ENCODE measurements at regions not wholly inside any gene's neighbourhood (a gene's known extent, or its start where the extent isn't known, plus 50 kb on each side); places are given as distances from the start of the nearest gene placed in this dataset.

DNA sequence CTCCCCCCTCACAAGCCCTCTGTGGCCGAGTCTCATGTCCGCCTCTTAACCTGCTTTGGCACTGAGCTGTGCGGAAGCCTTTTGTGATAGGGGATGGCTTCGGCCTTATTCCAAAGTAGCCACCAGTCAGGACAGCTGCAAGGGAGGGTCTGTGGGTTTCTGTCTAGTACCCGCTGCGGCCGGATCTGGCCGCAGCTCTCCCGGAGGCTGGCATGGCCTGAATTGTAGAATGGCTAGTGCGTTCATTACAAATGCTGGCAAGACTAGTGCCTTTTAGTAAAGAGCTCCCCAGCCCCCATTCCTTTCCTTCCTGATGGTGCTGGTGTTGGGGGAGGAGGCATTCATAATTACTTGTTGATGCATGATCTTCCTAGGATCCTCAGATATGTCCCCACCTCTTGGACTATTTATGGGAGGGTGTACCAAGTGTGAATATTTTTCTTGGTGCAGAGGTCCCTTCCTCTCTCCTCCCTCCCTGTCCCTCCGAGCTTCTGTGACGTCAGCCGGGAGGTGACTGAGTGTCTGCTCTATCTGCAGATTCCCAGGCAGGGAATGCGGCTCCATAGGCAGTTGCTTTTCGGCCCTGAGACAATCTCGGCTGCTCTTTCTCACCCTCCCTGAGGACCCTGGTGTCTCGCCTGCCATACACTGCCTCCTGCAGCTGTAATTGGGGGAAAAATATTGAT lies 108.7 kb upstream of the E2F8 start:
- TF ChIP-seq, protein P1, sequence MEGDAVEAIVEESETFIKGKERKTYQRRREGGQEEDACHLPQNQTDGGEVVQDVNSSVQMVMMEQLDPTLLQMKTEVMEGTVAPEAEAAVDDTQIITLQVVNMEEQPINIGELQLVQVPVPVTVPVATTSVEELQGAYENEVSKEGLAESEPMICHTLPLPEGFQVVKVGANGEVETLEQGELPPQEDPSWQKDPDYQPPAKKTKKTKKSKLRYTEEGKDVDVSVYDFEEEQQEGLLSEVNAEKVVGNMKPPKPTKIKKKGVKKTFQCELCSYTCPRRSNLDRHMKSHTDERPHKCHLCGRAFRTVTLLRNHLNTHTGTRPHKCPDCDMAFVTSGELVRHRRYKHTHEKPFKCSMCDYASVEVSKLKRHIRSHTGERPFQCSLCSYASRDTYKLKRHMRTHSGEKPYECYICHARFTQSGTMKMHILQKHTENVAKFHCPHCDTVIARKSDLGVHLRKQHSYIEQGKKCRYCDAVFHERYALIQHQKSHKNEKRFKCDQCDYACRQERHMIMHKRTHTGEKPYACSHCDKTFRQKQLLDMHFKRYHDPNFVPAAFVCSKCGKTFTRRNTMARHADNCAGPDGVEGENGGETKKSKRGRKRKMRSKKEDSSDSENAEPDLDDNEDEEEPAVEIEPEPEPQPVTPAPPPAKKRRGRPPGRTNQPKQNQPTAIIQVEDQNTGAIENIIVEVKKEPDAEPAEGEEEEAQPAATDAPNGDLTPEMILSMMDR (IDR thresholded peaks at IDR 0.05; ENCODE audit: low read depth, low read length, missing control alignments) = no peak

DNA sequence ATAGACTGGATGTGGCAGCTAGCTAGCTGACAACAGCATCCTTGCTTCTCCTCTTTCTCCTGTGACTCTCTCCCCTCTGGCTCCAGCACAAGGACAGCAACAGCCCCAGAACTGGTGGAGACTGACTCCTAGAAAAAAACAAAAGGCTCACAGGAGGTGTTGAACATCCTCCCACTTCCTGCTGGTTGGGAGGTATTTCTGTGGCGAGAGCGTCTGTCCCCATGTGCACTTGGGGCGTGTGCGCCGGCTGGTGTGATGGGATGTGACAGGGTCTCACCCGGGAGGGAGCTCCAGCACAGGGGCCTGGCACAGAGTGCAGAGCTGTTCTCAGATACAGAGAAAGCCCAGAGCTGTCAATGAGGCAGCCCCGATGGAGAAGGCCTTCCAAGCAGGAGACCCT lies 107.2 kb upstream of the E2F8 start:
- no peak overlapping the region for H3K27ac ChIP-seq
- H3K36me3 ChIP-seq (replicated peaks) = no peaks in the 10 kb centered on the region
- H3K27me3 ChIP-seq (replicated peaks) = peaks cover 58% of the 10 kb centered on the region
- no peak for DNase-seq
- no peak overlapping the region for H3K4me3 ChIP-seq (ENCODE audit: low read depth, low read length)
- TF ChIP-seq, protein P1 (IDR thresholded peaks at IDR 0.05; ENCODE audit: low read depth, low read length, missing control alignments) = no peak
- in situ Hi-C loops (cut with HindIII; ENCODE audit: low pct_ligation_motif_present, low sequenced_read_pairs) = no loop called here

More for the DNA sequence above, 108.7 kb upstream of the E2F8 start:
- Histone ChIP-seq H3K36me3 (replicated peaks) (no peaks in the 10 kb centered on the region), H3K27me3 (replicated peaks) (peaks cover 43% of the 10 kb centered on the region), H3K4me3 (ENCODE audit: low read depth, low read length) (no peak overlapping the region), H3K27ac (no peak overlapping the region)
- in situ Hi-C loops (cut with HindIII; ENCODE audit: low pct_ligation_motif_present, low sequenced_read_pairs) = no loop called here
- DNase-seq = no peak

DNA sequence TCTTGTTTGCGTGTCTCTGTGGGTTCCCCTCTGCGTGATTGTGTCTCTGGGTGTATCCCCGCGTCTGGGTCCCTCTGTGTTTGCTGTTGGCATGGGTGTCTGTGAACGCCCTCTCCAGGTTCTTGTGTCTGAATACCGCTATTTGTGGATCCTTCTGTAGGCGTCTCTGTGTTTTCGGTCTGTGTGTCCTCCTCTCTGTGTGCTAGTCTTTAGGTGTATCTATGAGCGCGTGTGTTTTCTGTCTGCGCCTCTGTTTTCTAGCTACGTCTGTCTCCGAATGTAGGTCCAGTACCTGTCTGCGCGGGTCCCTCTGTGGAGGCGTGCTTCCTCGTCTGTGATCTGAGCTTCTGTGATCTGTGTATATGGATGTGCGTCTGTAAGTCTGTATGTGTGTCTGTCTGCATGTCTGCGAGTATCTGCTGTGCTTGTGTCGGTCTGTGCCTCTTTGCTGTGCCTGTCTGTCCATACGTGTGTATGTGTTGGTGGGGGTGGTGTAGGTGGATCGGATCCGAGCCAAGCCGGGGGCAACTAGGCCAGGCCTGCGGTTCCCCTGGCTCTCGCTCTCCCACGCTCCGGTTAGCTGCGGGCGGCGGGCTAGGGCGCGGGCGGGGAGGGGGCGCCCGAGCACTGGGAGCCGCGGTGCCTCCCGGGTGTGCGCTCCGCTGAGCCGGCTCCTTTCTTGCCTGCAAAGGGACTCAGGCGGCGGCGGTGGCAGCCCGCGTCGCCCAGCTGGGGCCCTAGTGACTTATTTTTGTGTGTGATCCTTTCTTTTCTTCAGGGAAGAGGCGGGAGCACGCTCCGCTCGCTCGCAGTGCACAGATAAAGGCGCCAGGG lies 105.3 kb upstream of the E2F8 start:
- Histone ChIP-seq H3K27me3 (replicated peaks) (peaks cover 60% of the 10 kb centered on the region), H3K36me3 (replicated peaks) (no peaks in the 10 kb centered on the region), H3K27ac (no peak overlapping the region), H3K4me3 (ENCODE audit: low read depth, low read length) (peak overlapping the region; percentile 24)
- TF ChIP-seq, protein P1 (IDR thresholded peaks at IDR 0.05; ENCODE audit: low read depth, low read length, missing control alignments) = no peak
- in situ Hi-C loops (cut with HindIII; ENCODE audit: low pct_ligation_motif_present, low sequenced_read_pairs) = no loop called here
- no peak for DNase-seq

DNA sequence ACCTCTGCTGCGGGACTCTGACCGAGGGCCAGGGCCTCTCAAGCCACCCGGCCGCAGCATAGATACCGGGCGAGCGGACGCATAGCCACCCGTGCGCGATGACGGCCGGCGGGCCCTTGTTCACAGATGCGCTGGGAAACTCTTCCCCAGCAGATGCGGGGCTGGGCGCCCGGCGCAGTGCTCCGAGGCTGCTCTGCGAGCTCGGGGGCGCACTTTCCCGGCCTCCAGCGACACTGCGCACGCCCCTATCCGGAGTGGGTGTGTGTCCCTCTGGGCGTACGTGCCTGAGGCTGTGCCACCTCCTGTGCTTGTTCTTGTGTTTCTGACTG lies 104.7 kb upstream of the E2F8 start:
- H3K27ac ChIP-seq = no peak overlapping the region
- DNase-seq = no peak
- TF ChIP-seq, protein P1 (IDR thresholded peaks at IDR 0.05; ENCODE audit: low read depth, low read length, missing control alignments) = no peak
- in situ Hi-C loops (cut with HindIII; ENCODE audit: low pct_ligation_motif_present, low sequenced_read_pairs) = no loop called here
- peaks cover 62% of the 10 kb centered on the region for H3K27me3 ChIP-seq (replicated peaks)
- no peaks in the 10 kb centered on the region for H3K36me3 ChIP-seq (replicated peaks)
- H3K4me3 ChIP-seq (ENCODE audit: low read depth, low read length) = peak overlapping the region; percentile 15

DNA sequence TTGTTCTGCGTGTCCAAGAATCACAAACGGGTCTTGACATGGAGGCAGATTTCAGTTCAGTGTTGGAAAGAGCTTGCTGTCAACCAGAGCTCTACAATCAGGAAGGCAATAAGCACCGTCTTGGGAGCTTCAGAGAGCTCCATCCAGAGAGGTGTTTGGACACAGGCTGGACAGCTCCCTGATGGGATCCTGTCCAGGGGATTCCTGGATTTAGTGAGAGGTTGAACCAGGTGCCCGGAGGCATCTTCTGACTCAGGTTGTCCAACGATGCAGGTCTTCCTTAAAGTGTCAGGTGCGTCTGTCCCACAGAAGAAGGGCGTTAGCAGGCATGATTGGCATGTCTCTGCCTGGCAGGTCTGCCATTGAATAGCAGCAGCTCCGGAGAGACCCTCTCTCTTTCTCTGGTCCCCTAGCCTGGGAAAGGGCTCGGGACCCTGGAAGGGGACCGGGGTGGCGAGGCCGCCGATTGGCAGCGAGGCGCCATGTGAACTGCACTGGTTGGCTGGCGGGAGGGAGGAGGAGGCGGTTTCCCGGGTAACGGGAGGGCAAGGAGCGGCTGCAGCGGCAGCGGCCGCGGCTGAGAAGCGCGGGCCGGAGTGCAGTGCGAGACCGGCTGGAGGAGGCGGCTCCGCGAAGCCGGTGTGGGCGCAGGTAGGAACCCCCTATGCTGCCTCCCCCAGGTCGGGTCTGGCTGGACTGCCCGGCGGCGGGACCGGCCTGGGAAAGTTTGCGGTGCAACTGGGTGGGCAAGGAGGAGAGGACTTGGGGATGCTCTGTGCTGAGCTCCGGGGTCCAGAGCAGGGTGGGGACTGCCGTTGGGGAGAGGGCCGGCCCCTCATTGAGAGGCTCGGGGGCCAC lies 104.1 kb upstream of the E2F8 start:
- Histone ChIP-seq H3K36me3 (replicated peaks) (no peaks in the 10 kb centered on the region), H3K27me3 (replicated peaks) (peaks cover 63% of the 10 kb centered on the region), H3K27ac (no peak overlapping the region), H3K4me3 (ENCODE audit: low read depth, low read length) (no peak overlapping the region)
- no peak for DNase-seq
- in situ Hi-C loops (cut with HindIII; ENCODE audit: low pct_ligation_motif_present, low sequenced_read_pairs) = no loop called here
- TF ChIP-seq, protein P1 (IDR thresholded peaks at IDR 0.05; ENCODE audit: low read depth, low read length, missing control alignments) = no peak

Measured in brain microvascular endothelial cell (primary cell).